Neural progenitor cell (in vitro differentiated cells): ENCODE measurements at regions not wholly inside any gene's neighbourhood (a gene's known extent, or its start where the extent isn't known, plus 50 kb on each side); places are given as distances from the start of the nearest gene placed in this dataset.

Experiments
- EZH2 ChIP-seq: fragments of 200-600 bp; sonication (generic); IDR thresholded peaks from 2 replicates; pipeline ENCODE4 v1.6.1; 2017; ENCODE audit warnings: antibody characterized with exemption, mild to moderate bottlenecking, moderate library complexity
- EZH2phosphoT487 ChIP-seq: fragments of 200-600 bp; sonication (generic); IDR thresholded peaks from 2 replicates; pipeline ENCODE4 v1.6.1; 2017; ENCODE audit warnings: antibody characterized with exemption
- TF ChIP-seq, protein P1 (sequence below): fragments of 200-600 bp; sonication (generic); IDR thresholded peaks from 2 replicates; pipeline ENCODE4 v1.5.1; 2017; ENCODE audit warnings: antibody characterized with exemption, mild to moderate bottlenecking

DNA sequence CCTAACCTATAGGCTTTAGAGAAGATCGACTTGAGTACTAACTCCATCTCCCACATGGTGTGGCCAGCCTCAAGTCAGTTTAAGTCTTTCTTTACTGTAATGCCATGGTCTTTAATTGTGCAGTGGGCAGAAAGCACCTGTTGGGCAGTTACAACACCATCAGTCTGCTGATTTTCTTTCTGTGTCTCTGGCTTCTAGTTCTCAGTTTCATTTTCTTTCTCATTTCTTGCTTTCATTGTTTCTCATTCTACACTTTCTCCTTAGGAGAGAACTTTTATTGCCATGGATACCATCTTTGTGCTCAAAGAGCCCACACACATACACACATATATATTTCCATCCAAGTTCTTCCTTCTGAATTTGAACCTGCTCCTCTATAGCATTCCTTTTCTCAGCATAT is 96.1 kb upstream of the SLC16A7 start:
- TF ChIP-seq EZH2 (no peak), EZH2phosphoT487 (no peak)
- TF ChIP-seq, protein P1, sequence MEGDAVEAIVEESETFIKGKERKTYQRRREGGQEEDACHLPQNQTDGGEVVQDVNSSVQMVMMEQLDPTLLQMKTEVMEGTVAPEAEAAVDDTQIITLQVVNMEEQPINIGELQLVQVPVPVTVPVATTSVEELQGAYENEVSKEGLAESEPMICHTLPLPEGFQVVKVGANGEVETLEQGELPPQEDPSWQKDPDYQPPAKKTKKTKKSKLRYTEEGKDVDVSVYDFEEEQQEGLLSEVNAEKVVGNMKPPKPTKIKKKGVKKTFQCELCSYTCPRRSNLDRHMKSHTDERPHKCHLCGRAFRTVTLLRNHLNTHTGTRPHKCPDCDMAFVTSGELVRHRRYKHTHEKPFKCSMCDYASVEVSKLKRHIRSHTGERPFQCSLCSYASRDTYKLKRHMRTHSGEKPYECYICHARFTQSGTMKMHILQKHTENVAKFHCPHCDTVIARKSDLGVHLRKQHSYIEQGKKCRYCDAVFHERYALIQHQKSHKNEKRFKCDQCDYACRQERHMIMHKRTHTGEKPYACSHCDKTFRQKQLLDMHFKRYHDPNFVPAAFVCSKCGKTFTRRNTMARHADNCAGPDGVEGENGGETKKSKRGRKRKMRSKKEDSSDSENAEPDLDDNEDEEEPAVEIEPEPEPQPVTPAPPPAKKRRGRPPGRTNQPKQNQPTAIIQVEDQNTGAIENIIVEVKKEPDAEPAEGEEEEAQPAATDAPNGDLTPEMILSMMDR, result no peak
